ENCODE measurements at regions not wholly inside any gene's neighbourhood (a gene's known extent, or its start where the extent isn't known, plus 50 kb on each side); places are given as distances from the start of the nearest gene placed in this dataset.

DNA sequence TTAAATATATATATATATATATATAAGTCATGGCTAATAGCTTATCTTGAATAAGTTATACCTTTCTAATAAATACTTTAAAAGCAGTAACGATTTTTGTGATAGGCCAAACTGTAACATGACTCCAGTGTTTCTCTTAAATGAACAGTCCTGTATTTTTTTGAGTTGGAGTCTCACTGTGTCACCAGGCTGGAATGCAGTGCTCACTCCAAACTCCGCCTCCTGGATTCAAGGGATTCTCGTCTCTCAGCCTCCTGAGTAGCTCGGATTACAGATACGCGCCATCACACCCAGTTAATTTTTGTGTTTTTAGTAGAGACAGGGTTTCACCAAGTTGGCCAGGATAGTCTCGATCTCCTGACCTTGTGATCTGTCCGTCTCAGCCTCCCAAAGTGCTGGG, 814.2 kb upstream of the SLITRK5 start:
- DNase-seq (ENCODE audit: low read depth): no peak
- H3K4me3 ChIP-seq (ENCODE audit: control insufficient read depth, low read depth, low read length): no peak overlapping the region
- TF ChIP-seq, protein P1, sequence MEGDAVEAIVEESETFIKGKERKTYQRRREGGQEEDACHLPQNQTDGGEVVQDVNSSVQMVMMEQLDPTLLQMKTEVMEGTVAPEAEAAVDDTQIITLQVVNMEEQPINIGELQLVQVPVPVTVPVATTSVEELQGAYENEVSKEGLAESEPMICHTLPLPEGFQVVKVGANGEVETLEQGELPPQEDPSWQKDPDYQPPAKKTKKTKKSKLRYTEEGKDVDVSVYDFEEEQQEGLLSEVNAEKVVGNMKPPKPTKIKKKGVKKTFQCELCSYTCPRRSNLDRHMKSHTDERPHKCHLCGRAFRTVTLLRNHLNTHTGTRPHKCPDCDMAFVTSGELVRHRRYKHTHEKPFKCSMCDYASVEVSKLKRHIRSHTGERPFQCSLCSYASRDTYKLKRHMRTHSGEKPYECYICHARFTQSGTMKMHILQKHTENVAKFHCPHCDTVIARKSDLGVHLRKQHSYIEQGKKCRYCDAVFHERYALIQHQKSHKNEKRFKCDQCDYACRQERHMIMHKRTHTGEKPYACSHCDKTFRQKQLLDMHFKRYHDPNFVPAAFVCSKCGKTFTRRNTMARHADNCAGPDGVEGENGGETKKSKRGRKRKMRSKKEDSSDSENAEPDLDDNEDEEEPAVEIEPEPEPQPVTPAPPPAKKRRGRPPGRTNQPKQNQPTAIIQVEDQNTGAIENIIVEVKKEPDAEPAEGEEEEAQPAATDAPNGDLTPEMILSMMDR (IDR thresholded peaks at IDR 0.05; ENCODE audit: control insufficient read depth, insufficient read depth, low read depth, low read length, missing control alignments): no peak

DNA sequence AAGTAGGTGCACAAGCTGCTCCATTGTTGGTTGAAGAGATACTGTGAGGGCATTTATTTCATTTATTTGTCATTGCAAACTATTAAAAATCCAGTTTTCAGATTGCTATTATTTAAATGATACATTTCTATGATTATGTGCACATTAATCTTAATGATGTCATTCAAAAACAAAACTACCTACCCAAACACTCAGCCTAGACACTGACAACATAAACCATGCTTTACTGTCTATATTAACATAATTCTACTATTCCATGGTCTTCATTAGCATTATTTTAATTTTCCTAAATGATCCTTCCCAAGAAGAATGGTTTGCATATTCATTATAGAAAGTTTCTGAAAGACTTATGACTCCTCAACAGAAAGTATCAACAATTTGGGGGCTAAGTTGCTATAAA, 813.0 kb upstream of the SLITRK5 start:
- no peak for DNase-seq (ENCODE audit: low read depth)
- no peak overlapping the region for H3K4me3 ChIP-seq (ENCODE audit: control insufficient read depth, low read depth, low read length)
- TF ChIP-seq, protein P1 (IDR thresholded peaks at IDR 0.05; ENCODE audit: control insufficient read depth, insufficient read depth, low read depth, low read length, missing control alignments): no peak

DNA sequence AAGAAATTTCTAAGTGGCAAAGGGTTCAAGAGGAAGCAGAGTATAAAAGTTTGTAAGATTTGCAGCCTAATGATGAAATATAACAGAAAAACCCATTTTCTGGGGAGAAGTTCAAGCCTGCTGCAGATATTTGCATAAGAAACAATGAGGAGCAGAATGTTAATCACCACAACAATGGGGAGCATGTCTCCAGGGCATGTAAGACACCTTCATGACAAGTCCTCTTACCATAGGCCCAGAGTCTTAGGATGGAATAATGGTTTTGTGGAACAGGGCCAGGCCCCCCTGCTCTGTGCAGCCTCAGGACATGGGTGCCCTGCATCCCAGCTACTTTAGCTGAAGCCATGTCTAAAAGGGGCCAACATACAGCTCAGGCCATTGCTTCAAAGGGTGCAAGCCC, 809.0 kb upstream of the SLITRK5 start:
- TF ChIP-seq, protein P1 (IDR thresholded peaks at IDR 0.05; ENCODE audit: control insufficient read depth, insufficient read depth, low read depth, low read length, missing control alignments): no peak
- no peak overlapping the region for H3K4me3 ChIP-seq (ENCODE audit: control insufficient read depth, low read depth, low read length)
- no peak for DNase-seq (ENCODE audit: low read depth)

DNA sequence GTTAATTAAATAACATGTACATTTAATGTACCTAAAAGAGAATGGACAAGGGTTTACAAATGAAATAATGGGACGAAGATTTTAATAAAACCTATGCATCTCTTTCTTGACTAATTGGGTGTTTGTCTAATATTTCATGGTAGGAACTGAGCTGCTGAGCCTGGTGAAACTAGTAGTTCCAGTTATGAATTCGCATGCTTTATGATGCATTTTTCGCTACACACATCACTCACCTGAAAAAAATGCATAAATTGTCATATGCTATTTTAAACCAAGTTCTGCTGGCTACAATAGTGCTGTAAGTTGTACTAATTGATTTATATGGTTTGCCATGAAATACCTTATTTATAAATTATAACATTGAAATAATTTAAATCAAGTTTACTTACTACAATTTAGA, 806.8 kb upstream of the SLITRK5 start:
- H3K4me3 ChIP-seq (ENCODE audit: control insufficient read depth, low read depth, low read length): no peak overlapping the region
- TF ChIP-seq, protein P1 (IDR thresholded peaks at IDR 0.05; ENCODE audit: control insufficient read depth, insufficient read depth, low read depth, low read length, missing control alignments): no peak
- DNase-seq (ENCODE audit: low read depth): no peak

DNA sequence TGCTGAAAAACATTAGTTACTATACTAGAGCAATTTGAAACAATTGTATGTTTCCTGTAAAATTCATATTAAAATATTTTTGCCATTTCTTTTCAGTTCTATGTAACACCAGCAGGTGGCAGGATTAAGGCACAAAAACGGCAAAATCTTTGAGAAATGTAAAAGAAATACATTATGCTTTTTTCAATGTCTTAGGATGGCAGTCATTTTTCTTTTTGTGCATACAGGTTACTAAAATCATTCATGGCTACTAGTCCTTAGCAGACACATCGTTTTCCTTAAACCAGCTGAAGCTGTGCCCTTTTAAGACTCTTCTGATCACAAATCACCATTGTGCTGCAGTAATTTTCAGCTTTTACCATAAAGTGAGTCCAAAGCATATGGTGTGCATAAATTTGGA, 800.7 kb upstream of the SLITRK5 start:
- TF ChIP-seq, protein P1 (IDR thresholded peaks at IDR 0.05; ENCODE audit: control insufficient read depth, insufficient read depth, low read depth, low read length, missing control alignments): peak; percentile 32
- DNase-seq (ENCODE audit: low read depth): no peak
- H3K4me3 ChIP-seq (ENCODE audit: control insufficient read depth, low read depth, low read length): no peak overlapping the region

DNA sequence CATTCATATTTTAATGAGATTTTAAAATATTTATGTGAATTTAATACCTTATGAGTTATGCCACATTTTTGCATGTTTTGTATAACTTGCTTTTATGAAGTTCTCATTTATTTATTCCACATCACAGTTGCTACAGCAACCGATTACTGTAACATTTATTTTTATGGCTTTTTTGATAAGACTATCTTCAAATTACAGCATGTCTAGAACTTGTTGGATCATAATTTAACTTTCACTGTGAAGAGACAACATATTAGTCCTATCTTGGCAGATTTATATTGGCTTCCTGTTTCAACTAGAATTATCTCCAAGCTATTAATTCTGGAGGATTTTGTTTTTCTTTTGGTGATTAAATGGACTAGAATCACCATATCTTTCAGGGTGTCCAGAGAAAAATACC, 793.7 kb upstream of the SLITRK5 start:
- H3K4me3 ChIP-seq (ENCODE audit: control insufficient read depth, low read depth, low read length): no peak overlapping the region
- TF ChIP-seq, protein P1 (IDR thresholded peaks at IDR 0.05; ENCODE audit: control insufficient read depth, insufficient read depth, low read depth, low read length, missing control alignments): no peak
- DNase-seq (ENCODE audit: low read depth): no peak

DNA sequence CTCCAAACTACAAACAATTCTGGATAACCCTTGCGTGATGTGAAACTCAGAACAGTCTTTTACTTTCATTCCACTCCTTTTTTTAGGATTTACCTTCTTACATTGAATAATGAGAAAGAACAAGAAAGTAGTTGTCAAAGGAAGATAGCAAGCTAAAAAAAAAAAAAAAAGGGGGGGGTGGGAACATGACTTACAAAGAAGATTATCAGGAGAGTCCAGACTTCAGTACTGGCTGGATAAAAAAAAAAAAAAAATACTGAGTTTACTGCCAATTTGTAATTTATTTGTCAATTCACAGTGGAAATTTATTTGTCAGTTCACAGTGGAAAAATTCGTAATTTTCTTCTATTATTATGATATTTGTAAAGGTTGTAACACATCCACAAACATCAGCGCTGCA, 792.4 kb upstream of the SLITRK5 start:
- no peak for DNase-seq (ENCODE audit: low read depth)
- TF ChIP-seq, protein P1 (IDR thresholded peaks at IDR 0.05; ENCODE audit: control insufficient read depth, insufficient read depth, low read depth, low read length, missing control alignments): no peak
- no peak overlapping the region for H3K4me3 ChIP-seq (ENCODE audit: control insufficient read depth, low read depth, low read length)

Data from AG09309 (cell line).